Stimulated activated naive CD8-positive, alpha-beta T cell treated with anti-CD3 and anti-CD28 coated beads, Interleukin-15, Interleukin-2, amounts not matched to agents 100 U/mL and 50 U/mL, for 24 hours (primary cell): ENCODE measurements at regions not wholly inside any gene's neighbourhood (a gene's known extent, or its start where the extent isn't known, plus 50 kb on each side); places are given as distances from the start of the nearest gene placed in this dataset.
"Not testable (repeated sequence)": the region's sequence is repeated elsewhere in the genome, so short reads cannot be mapped to it uniquely, and the experiment has no call there.

Experiments used
- ATAC-seq: fragments of 150-1000 bp; cut with Tn5 transposase; one replicate; pipeline ENCODE4 v1.10.0; 2021
- DNase-seq: peaks from one replicate; pipeline ENCODE4 v3.0.0; 2021

DNA sequence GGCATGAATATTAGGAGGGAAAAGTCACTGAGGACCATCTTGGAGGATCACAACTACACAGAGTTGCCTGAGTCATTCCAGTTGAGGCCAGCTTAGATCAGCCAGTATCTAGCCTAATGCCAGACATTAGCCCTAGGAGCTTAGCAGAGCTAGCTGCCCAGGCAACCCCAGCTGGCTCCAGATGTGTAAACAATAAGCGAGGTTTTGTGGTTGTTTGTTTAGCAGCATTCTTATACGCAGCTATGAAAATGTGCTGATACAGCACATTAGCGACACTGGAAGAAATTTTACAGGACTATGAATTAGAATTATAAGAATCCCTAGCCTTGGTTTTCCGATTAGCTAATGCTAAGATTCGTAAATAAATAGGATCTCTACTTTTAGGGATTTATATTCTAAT, 59.3 kb downstream of the BTBD3 start:
- DNase-seq (no peak), ATAC-seq (no peak)

DNA sequence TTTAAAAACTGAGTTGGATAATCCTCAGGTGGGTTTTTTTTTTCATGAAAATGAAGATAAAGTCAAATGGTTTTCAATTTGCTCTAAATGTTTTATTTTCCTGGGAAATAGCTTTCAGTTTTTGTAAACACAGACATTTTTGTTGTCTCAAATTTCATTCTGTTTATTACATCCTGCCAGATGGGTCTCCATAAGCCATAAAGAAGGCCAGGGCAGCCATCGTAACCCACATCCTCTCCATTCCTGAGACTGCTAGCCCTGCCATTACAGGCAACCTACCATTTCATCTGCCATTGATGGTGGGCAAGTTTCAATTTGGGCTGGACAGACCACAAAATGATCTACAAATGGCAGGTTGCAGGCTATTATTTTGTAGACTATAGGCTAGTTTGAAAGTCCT, 60.8 kb downstream of the BTBD3 start:
- ATAC-seq = no peak
- no peak for DNase-seq

DNA sequence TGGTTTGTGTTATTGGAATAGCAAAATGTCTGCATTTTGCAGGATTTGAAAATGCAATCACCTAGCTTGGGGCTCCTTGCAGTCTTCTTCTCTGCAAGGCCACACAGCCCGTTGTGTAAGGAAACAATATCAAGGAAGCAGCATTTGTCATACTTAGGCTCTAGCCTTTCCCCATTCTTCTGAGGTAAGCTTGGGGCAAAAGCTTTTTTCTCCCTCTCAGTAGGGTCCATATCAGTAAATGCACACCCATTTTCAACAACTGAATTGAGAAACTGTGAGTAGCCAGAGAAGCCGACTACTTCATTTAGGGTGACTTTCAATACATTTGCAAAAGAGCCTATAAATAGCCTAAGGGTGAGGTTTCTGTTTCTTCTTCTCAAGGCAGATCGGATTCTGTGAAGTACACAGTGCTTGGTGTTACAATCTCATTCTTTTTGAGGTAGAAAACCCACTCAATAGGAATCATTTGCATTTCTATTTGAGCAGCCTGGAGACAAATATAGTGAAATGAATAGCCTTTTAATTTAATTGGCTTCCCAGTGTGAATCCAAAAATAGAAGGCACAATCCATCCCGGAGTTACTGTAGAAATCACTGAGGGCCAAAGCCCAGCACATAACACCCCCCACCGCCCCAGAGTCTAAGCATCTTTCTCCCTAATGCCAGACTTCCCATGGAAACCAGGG, 61.8 kb downstream of the BTBD3 start:
- DNase-seq (no peak), ATAC-seq (no peak)

DNA sequence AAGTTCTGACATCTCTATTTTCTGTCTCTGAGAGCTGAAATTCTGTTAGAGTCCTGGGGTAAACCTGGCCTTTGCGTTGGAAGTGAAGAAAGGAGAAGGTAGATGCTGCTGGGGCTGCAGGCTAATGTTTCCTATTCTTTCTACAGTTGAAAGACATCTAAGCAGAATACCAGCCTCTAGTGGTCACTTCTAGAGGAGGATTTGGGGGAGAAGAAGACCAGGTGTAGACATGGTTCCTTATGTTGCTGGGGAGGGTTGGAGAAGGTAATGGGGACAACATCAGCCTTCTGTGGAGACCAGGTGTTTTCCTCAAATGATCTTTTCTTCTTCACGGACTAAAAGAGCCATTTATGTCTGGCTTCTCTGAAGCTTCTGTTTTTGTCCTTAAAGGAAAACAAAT, 62.6 kb downstream of the BTBD3 start:
- ATAC-seq = no peak
- DNase-seq = no peak

DNA sequence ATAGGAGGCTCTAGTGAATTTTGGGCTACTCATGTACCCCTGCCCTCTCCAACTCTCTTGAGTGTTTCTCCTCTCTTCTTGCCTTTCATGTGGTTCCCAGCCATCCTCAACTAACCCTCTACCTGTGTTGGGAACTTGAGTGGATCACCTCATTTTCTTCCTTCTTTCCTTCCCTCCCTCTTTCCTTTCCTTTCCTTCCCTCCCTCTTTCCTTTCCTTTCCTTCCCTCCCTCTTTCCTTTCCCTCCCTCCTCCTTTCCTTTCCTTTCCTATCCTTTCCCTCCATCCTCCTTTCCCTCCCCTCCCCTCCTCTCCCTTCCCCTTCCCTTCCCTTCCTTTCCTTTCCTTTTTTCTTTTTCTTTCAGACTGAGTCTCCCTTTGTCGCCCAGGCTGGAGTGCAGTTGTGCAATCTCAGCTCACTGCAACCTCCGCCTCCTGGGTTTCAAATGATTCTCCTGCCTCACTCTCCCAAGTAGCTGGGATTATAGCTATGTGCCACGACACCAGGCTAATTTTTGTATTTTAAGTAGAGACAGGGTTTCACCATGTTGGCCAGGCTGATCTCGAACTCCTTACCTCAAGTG, 63.8 kb downstream of the BTBD3 start:
- DNase-seq (no peak), ATAC-seq (no peak)

DNA sequence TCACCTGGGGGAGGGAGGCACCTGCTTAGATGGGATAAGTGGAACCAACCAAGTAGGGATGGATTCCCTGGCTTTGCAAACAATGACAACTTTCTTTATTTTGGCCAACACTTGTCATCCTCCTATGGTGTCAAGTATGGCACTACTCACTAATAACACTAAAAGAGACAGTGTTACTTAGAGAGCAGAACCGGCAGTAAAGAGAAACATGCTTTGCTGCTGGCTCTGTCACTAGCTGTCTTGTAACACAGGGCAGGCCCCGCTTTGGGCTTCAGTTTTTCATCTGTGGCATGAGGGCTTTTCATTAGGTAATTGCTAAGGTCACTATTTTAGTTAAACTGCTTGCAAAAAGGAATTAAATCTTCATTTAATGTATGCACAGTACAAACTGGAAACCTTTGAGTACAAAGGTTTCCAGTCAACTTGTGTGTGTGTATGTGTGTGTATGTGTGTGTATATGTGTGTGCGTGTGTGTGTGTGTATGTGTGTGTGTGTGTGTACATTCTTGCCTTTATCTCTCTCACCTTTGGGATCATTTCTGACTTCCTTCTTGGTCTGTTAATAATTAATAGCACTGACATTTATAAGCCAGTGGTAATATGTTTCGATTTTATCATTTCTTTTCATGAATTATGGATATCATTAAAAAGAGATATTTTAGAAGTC, 64.7 kb downstream of the BTBD3 start:
- DNase-seq (no peak), ATAC-seq (no peak)

DNA sequence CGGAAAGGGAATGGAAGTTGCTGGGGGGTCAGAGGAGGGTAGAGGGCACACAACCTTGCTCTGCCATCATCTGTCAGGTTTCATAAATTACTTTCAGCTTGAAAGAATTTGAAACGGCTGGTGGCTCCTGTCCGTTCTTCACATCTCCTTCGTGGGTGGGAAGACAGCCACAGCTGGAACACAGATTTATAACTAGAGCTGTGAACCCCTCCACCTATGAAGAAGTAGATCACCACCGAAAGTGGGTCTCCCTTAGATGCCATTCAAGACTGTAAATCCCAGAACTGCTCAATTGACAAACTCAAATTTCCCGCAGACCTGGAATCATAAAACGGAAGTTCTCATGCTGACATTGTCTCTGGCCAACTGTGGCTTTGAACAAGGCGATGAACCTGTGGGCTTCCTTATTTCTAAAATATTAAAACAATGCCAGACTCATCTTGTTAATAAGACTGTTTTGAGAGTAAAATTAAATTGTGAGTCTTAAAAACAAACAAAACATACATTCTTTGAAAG, 65.3 kb downstream of the BTBD3 start:
- no peak for DNase-seq
- ATAC-seq = no peak

DNA sequence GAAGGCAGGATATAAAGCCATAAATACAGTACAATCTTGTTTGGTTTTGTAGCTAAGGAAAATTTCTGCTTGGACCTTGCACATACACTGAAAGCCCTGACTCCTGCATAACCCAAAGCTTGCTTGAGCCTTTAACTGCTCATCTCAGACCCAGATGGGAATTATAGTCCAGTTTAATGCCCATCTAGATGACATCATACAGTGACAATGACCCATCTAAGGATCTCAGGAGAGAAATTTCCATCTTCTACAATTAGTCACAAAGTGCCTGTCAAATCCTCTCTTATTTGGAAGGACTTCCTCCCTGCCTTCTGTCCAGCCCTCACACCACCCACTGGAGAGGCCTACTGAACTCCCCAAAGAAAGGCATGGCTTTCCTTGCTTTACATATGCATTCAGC, 69.3 kb downstream of the BTBD3 start:
- ATAC-seq (no peak), DNase-seq (no peak)

DNA sequence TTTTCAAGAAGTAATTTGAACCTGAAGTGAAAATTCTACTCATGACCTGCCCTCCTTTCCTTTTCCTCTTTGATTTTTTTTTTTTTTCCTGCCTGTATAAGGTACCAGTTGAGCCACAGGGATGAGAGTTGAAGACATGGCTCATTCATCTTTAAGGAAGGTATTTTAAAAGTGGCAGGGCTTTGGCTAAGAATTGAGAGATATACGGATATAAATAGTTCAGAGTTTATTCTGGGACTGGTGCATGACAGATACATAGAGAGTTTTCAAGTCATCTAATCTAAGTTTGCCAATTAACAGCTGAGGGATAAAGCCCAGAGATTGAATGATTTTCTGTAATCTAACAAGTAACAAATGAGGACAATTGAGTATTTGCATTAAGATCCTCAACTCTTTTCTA, 69.8 kb downstream of the BTBD3 start:
- ATAC-seq (no peak), DNase-seq (no peak)

DNA sequence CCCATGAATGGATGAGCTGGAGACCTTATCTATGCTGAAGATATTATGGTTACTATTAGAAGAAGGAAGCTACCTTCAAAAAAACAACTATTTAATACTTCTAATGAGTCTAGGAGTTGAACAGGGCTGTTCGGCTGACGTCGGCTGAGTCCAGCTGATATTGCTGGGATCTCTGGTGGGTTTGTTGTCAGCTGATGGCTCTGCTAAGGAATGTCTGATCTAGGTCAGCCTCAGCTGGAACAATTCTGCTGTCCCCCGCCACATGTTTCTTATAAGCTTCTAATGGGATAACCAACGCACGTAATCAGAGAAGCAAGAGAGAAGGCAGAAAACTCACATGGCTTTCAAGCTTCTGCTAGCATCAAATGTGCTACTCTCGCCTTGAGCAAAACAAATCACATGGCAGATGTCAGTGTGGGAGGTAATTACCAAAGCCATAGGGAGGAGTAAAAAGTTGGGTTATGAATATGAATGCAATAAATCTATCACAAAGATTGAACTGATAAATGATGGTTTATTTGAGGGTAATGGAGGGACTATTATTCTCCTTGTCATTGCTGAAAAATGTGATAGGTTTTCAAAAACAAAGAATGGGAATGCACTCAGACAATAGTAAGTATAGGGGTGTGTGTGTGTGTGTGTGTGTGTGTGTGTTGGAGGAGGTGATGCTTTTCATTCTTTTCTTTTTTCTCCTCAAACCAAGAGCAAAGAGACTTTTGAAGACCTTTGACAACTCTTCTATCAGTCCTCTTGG, 71.5 kb downstream of the BTBD3 start:
- DNase-seq (no peak), ATAC-seq (no peak)

DNA sequence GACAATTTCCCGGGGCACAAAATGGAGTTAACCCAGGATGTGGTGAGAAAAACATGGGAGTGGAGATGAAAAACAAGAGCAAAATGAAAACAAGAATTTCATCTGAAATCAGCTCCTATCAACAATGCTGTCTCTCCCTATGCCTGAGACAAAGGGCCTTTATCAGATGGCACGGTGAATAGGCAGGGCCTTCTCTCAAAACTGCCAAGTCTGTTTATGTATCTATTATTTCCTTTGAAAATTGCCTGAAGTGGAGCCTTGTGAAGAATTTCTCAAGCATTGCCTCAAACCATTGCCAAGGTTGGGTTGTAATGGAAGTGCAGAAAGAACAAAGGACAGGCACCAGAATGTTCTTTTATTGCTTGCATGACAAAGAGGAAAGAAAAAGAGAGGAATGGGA, 74.7 kb downstream of the BTBD3 start:
- no peak for DNase-seq
- no peak for ATAC-seq

DNA sequence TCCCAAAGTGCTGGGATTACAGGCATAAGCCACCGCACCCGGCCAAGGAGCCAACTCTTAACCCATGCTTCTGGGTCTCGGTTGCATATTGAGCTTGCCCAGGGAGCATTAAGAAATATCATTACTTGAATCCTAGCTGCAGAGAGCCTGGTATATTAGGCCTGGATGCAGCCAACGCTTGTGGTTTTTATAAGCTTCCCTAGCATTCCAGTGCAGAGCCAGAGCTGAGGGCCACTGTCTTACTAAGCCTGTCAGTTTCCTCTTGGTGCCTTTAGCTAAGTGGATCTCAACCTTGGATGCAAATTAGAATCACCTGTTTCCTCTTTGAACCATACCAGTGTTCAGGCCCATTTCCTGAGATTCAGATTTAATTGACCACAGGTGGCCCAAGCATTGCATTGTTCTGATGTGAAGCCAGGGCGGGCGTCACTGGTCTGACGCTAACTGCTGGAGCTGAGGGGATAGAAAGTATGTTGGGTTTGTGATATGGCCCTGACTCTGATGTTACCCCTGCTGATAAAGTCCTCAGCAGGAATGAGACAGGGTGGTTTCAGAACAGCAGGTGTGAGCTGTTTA, 76.3 kb downstream of the BTBD3 start:
- DNase-seq (no peak), ATAC-seq (no peak)

DNA sequence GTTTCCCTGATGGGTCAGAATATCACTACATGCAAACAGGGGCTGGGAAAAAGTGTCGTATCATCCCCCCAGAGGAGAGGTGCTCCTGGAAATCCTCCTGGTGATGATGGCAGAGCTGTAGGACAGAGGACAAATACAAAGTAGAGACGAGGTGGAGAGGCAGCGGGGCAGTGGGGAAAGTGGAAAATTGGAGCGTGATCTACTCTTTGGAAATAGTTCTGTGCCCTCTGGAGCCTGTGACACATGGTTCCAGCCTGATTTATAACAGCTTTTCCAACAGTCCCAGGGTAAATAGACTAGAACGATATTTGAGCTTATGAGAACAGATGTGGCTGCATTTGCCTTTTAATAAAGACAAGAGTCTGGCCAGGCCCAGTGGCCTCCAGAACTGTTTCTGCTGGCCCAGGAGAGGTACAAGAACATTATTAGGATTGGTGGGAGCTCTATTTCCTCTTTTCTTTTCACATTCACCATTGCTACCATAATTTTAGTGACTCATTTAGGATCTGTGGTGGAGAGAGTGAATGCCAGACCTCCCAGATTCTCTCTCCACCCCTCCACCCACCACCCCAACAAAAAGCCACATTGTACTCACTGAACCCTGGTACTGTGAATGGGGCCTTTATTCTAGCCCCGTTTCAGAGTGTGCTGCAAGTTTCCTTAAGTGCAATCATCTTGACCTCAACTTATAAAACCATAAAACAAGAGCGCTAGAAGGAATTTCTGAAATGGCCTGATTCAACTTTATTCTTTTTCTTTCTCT, 78.3 kb downstream of the BTBD3 start:
- ATAC-seq (no peak), DNase-seq (no peak)

DNA sequence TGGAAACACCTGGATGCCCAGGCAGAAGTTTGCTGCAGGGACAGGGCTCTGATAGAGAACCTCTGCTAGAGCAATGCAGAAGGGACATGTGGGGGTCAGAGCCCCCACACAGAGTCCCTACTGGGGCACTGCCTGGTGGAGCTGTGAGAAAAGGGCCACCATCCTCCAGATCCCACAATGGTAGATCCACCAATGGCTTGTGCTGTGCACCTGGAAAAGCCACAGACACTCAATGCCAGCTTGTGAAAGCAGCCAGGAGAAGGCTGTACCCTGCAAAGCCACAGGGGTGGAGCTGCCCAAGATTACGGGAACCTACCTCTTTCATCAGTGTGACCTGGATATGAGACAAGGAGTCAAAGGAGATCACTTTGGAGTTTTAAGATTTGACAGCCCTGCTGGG, 87.1 kb downstream of the BTBD3 start:
- ATAC-seq, DNase-seq: not testable (repeated sequence)

DNA sequence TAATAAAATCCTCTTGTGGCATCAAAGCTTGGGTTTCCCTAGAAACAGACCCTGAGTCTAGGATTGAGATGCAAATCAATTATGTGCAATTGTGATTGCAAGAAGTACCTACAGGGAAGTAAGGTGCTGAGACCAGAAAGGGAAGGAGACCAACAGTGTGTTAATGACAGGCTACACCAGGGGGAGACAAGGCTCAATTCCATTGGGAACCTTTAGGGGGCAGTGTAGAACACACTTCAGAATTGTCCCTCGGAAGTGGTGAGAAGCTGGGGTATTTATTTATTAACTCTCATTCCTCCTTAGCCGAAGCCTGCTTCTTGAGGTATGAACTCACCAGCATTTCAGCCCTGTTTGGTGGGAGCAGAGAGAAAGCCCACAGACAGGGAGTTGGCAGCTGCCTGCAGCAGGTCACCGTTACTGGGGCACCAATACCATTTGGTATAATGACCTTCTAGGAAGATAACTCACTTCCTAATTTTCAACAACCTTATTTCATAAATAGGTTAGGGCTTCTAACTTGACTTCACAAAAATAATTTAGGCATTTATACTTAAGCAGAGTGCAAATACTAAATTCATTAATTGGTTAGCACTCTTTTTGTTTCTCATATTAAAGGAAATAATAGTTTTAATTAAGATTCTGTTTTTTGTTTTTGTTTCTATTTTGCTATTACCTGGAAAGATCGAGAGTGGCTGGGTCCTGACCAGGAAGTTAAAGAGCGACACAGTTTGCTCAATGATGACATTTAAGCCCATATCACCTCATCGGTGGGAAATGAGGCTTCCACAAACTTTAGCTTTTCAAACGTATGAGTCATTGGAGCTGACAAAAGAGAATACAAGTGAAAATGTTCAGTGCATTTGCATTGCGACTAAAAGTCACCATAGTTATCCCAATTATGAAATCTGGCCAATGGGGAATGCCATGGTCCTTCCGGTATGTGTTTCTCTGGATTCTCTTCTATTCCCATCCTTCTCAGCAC, 94.8 kb downstream of the BTBD3 start:
- ATAC-seq (peak; percentile 55), DNase-seq (peak; percentile 22)

DNA sequence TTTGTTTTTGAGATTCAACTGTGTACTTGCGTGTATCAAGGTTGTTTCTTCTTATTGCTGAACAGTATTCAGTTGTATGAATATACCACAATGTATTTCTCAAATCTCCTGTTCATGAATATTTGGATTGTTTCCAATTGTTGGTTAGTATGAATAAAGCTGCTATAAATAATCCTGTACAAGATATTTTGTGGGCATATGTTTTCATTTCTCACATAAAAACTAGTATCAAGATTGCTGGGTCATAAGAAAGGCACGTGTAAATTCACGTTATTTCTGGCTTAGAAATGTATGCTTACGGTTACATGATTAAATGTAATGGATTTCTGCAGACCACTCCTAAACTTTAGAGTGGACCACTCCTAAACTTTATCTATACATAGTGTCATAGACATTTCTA, 96.6 kb downstream of the BTBD3 start:
- ATAC-seq = no peak
- DNase-seq = no peak

DNA sequence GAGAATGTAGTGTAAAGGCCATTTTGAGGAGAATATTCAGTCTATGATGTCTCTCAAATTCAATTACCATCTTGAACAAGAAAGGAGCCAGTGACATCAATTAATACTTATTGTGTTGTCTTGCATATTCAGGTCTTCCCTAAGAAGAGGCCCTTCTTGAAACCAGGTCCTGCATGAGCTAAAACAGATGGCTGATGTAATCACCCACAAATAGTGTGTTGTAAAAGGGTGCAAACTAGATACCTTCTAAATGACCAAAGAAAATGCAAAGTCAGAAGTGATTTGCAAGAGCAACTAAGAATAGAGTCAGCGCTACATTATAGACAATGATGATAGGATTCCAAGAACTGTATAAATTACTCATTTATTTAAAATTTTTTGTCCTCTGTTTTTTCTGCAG, 97.0 kb downstream of the BTBD3 start:
- no peak for ATAC-seq
- DNase-seq = no peak

DNA sequence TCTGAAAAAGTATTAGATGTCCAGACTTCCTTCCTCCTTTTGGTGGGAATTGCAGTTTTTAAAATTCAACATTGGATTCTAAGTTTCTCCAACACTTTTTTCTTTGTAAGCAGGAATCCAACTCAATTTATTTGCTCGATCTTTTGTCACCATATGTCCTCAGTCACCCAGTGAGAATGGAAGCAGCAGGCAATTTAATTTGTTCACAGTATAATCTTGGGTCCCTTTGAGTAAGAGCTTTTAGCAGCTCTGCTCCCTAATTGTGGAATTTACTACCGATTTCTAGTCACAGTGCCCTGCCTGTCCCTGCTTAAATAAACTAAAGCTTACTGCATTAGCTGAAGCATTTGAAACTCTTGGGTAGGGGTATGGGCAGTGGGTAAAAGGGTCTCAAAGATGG, 98.6 kb downstream of the BTBD3 start:
- no peak for DNase-seq
- ATAC-seq = no peak

DNA sequence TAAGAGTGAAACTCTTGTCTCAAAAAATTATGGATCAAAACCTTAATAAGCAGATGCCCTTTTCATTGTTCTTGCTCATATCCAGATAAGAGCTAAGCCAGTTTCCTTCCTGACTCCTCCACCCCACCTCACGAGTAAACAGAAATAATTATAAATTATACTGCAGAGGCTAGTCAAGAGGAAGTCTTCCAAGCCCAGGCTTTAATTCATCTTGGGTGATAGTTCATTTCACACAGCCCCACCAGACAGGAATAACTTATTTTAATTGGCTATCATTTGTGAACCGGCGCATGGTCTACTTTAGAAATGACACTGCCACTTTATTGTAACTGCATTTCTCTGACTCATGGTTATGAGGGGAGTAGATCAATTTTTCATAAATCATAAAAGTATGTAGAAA, 102.0 kb downstream of the BTBD3 start:
- DNase-seq (no peak), ATAC-seq (no peak)

DNA sequence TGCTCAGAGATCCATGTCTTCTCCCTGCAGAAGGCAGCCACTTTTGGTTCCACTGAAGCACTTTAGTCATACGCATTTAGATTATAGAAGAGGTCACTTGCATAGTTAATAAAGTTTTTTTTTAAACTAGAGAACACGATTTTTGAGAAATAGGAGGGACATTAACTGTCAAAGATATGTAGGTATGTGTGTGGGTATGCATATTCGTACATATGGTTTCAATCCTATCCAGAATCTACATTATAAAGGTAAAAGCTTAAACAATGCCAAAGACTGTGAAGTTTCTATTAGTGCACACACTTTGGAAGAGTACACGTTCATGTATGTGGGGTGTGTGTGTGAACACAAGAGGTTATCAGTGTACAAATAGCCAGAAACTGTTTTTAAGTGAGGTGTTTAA, 103.2 kb downstream of the BTBD3 start:
- ATAC-seq (no peak), DNase-seq (no peak)

DNA sequence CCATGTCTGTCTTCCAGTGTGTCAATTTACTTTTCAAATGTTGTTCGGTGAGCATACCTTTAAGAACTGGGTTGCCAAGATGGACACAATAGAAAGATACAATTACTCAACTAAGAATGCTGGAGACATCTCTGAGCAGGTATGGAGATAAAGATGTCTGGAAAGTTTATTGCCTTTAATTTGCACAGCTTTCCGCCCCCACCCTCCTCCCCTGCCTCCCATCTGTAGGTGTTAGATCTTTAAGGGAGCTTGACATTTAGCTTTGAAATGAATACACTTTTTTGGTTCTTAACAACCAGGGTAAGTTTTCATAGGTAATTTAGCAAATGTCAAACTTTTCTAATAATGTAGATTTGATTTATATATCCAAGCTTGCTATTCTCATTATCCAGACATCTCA, 104.4 kb downstream of the BTBD3 start:
- DNase-seq (no peak), ATAC-seq (no peak)
